ENCODE measurements at regions not wholly inside any gene's neighbourhood (a gene's known extent, or its start where the extent isn't known, plus 50 kb on each side); places are given as distances from the start of the nearest gene placed in this dataset.
"Not testable (repeated sequence)": the region's sequence is repeated elsewhere in the genome, so short reads cannot be mapped to it uniquely, and the experiment has no call there.

GRCh38 chr15:96837241-96837970, 506.9 kb downstream of the NR2F2 start:
- no peak for DNase-seq

- DNase-seq, result no peak
Observed at GRCh38 chr15:96838081-96838480, 507.6 kb downstream of the NR2F2 start.

GRCh38 chr15:96849271-96849900, 518.9 kb downstream of the NR2F2 start:
- DNase-seq, result no peak

- DNase-seq, result no peak
Observed at GRCh38 chr15:96851613-96852012, 521.1 kb downstream of the NR2F2 start.

GRCh38 chr15:96858694-96859093, 528.2 kb downstream of the NR2F2 start:
- no peak for DNase-seq

- no peak for DNase-seq
Observed at GRCh38 chr15:96860741-96861140, 530.2 kb downstream of the NR2F2 start.

- DNase-seq, result no peak
Observed at GRCh38 chr15:96867992-96868391, 537.5 kb downstream of the NR2F2 start.

- DNase-seq, result no peak
Observed at GRCh38 chr15:96869122-96869521, 538.6 kb downstream of the NR2F2 start.

- no peak for DNase-seq
Observed at GRCh38 chr15:96869790-96870189, 539.3 kb downstream of the NR2F2 start.

- DNase-seq, result no peak
Observed at GRCh38 chr15:96870580-96870979, 540.1 kb downstream of the NR2F2 start.

- DNase-seq, result not testable (repeated sequence)
Observed at GRCh38 chr15:96877442-96877841, 546.9 kb downstream of the NR2F2 start.

GRCh38 chr15:96878129-96878528, 547.6 kb downstream of the NR2F2 start:
- DNase-seq, result no peak

GRCh38 chr15:96882121-96882772, 551.7 kb downstream of the NR2F2 start:
- no peak for DNase-seq

- no peak for DNase-seq
Observed at GRCh38 chr15:96887730-96888129, 557.2 kb downstream of the NR2F2 start.

- no peak for DNase-seq
Observed at GRCh38 chr15:96888764-96889163, 558.3 kb downstream of the NR2F2 start.

GRCh38 chr15:96889734-96890480, 559.4 kb downstream of the NR2F2 start:
- DNase-seq, result no peak

GRCh38 chr15:96891046-96891445, 560.5 kb downstream of the NR2F2 start:
- DNase-seq, result no peak

- no peak for DNase-seq
Observed at GRCh38 chr15:96893159-96893906, 562.8 kb downstream of the NR2F2 start.

GRCh38 chr15:96894659-96895058, 564.2 kb downstream of the NR2F2 start:
- DNase-seq, result no peak

GRCh38 chr15:96896766-96897165, 566.3 kb downstream of the NR2F2 start:
- DNase-seq, result no peak

- DNase-seq, result no peak
Observed at GRCh38 chr15:96914081-96914480, 583.6 kb downstream of the NR2F2 start.

GRCh38 chr15:96916750-96917149, 586.2 kb downstream of the NR2F2 start:
- no peak for DNase-seq
